Heart left ventricle (tissue), 13 donors: ENCODE measurements at regions not wholly inside any gene's neighbourhood (a gene's known extent, or its start where the extent isn't known, plus 50 kb on each side); places are given as distances from the start of the nearest gene placed in this dataset.

ENCODE experiments used
- CTCF ChIP-seq, 12 donors: fragments of 200-600 bp; sonication (generic) in 4 of 12; IDR thresholded peaks; one replicate each; pipeline versions ENCODE4 v1.5.0 to v1.8.0; 2018 to 2022; ENCODE audit warnings: antibody characterized with exemption in 12 of 12, mild to moderate bottlenecking in 5 of 12
- POLR2A ChIP-seq, 2 donors: fragments of 450-650 bp; IDR thresholded peaks; one replicate each; pipeline ENCODE4 v1.6.1; 2017; ENCODE audit warnings: antibody characterized with exemption in 2 of 2, mild to moderate bottlenecking in 2 of 2, moderate library complexity in 2 of 2
- donor health status: ischemic (EF 13 %, LVEDD 7.1; RV severe dilation, severe dysfunction).
- donor health status: DM: no; HTN: yes; CAD: no.
- donor health status: DM: no; HTN: no; CAD: no.
- donor health status: ischemic (EF 25% LVEDD 6.9; RV normal size, moderate dysfunction).
- donor health status: ischemic (EF 25% LVEDD 5.7; RV mildly dilated, moderate dysfunction).
- donor health status: ischemic (EF 35%, LVEDD 5.7; RV mildly dilated, moderate dysfunction).
- donor health status: nonischemic (EF 11% LVEDD 7.7; RV severe dilation, severe dysfunction).
- donor health status: DM: yes; HTN: yes; CAD: no.
- donor health status: PGD.
- donor health status: ischemic (EF 29% LVEDD 5.4; RV normal size, mild dysfunction).
- donor health status: nonischemic (EF 23%, LVEDD 6.1; RV moderate dilation, normal function).

GRCh38 chr3:184457329-184457728 lies 77.5 kb downstream of the CHRD start:
- TF ChIP-seq CTCF (IDR thresholded peaks at IDR 0.05) (no peak), POLR2A (IDR thresholded peaks at IDR 0.05) (no peak)
